BE2C (cell line): ENCODE measurements at regions not wholly inside any gene's neighbourhood (a gene's known extent, or its start where the extent isn't known, plus 50 kb on each side); places are given as distances from the start of the nearest gene placed in this dataset.

Experiments used
- DNase-seq: peaks from one replicate; pipeline ENCODE4 v3.0.0-alpha.2; 2020
- H3K27me3 ChIP-seq: fragments of 250-450 bp; sonication (Bioruptor Pico); 2 replicates; pipeline ENCODE4 v1.5.1; 2020; ENCODE audit warnings: mild to moderate bottlenecking
- H3K36me3 ChIP-seq: fragments of 250-450 bp; sonication (Bioruptor Pico); 2 replicates; pipeline ENCODE4 v1.5.1; 2020; ENCODE audit warnings: mild to moderate bottlenecking
- H3K4me1 ChIP-seq: fragments of 250-450 bp; sonication (Bioruptor Pico); 2 replicates; pipeline ENCODE4 v1.5.1; 2020
- H3K4me3 ChIP-seq: 2 replicates; pipeline ENCODE4 v1.5.1; 2011; ENCODE audit warnings: low read depth, low read length
- H3K9me3 ChIP-seq: fragments of 250-450 bp; sonication (Bioruptor Pico); 2 replicates; pipeline ENCODE4 v1.5.1; 2020
- CTCF ChIP-seq: IDR thresholded peaks from 2 replicates; pipeline ENCODE4 v1.5.1; 2012; ENCODE audit warnings: mild to moderate bottlenecking, low read depth, low read length

- H3K36me3 ChIP-seq = no peaks in the 10 kb centered on the region
- H3K4me1 ChIP-seq = peaks cover 35% of the 10 kb centered on the region
- no peaks in the 10 kb centered on the region for H3K27me3 ChIP-seq
- H3K4me3 ChIP-seq = no peak overlapping the region
- TF ChIP-seq CTCF = no peak
- no peak for DNase-seq
- H3K9me3 ChIP-seq = peaks cover 5% of the 10 kb centered on the region; the same call in 1 of the 2 replicates
Observed at GRCh38 chr12:115457798-115458197, 773.8 kb upstream of the TBX3 start.

- H3K36me3 ChIP-seq = no peaks in the 10 kb centered on the region
- no peak overlapping the region for H3K4me3 ChIP-seq
- H3K4me1 ChIP-seq = peaks cover 39% of the 10 kb centered on the region
- peak; percentile 61 for TF ChIP-seq CTCF
- no peaks in the 10 kb centered on the region for H3K27me3 ChIP-seq
- H3K9me3 ChIP-seq = peaks cover 5% of the 10 kb centered on the region; the same call in 1 of the 2 replicates
- no peak for DNase-seq
Observed at GRCh38 chr12:115456946-115457689, 773.1 kb upstream of the TBX3 start.

- peaks cover 52% of the 10 kb centered on the region for H3K4me1 ChIP-seq
Observed at GRCh38 chr12:115455268-115455681, 771.3 kb upstream of the TBX3 start.

GRCh38 chr12:115452751-115453281 lies 768.8 kb upstream of the TBX3 start:
- peak; percentile 73 for DNase-seq
- TF ChIP-seq CTCF = no peak; the same call in 1 of the 2 replicates
- peaks cover 56% of the 10 kb centered on the region for H3K4me1 ChIP-seq
- peak overlapping the region; percentile 46 for H3K4me3 ChIP-seq
- H3K27me3 ChIP-seq = no peaks in the 10 kb centered on the region
- H3K36me3 ChIP-seq = no peaks in the 10 kb centered on the region
- H3K9me3 ChIP-seq = no peaks in the 10 kb centered on the region

More at GRCh38 chr12:115455268-115455681, 771.3 kb upstream of the TBX3 start:
- no peaks in the 10 kb centered on the region for H3K27me3 ChIP-seq
- no peak overlapping the region for H3K4me3 ChIP-seq
- H3K36me3 ChIP-seq = no peaks in the 10 kb centered on the region
- H3K9me3 ChIP-seq = peaks cover 5% of the 10 kb centered on the region; the same call in 1 of the 2 replicates
- peak; percentile 88 for DNase-seq
- peak; percentile 35 for TF ChIP-seq CTCF

- H3K27me3 ChIP-seq = no peaks in the 10 kb centered on the region
- H3K9me3 ChIP-seq = no peaks in the 10 kb centered on the region
- H3K36me3 ChIP-seq = no peaks in the 10 kb centered on the region
- peaks cover 52% of the 10 kb centered on the region for H3K4me1 ChIP-seq
- TF ChIP-seq CTCF = no peak
- peak; percentile 91 for DNase-seq
- peak overlapping the region; percentile 49 for H3K4me3 ChIP-seq
Observed at GRCh38 chr12:115451780-115452736, 768.1 kb upstream of the TBX3 start.
